ENCODE measurements at regions not wholly inside any gene's neighbourhood (a gene's known extent, or its start where the extent isn't known, plus 50 kb on each side); places are given as distances from the start of the nearest gene placed in this dataset.

DNA sequence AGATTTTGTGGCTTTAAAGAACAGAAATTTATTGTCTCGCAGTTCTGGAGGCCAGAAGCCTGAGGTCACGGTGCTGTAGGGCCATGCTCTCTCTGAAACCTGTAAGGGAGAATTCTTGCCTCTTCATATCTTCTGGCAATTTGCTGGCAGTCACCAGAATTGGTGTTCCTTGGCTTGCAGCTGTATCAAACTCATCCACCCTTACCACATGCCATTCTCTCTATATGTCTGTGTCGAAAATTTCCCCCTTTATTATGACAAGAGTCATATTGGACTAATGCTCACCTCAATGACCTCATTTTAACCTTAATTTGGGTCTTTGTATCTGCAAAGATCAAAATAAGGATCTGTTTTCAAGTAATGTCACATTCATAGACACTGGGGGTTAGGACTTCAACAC, 266.7 kb downstream of the IL20RB start:
- no peak overlapping the region for H3K27ac ChIP-seq
- ATAC-seq, result no peak
- H3K27me3 ChIP-seq, result no peaks in the 10 kb centered on the region
- H3K4me1 ChIP-seq, result no peaks in the 10 kb centered on the region
- peaks cover 0 to 4% (median 0%) of the 10 kb centered on the region in 3 donors for H3K9me3 ChIP-seq
- TF ChIP-seq POLR2A (IDR thresholded peaks at IDR 0.05), result no peak
- TF ChIP-seq, protein P1, sequence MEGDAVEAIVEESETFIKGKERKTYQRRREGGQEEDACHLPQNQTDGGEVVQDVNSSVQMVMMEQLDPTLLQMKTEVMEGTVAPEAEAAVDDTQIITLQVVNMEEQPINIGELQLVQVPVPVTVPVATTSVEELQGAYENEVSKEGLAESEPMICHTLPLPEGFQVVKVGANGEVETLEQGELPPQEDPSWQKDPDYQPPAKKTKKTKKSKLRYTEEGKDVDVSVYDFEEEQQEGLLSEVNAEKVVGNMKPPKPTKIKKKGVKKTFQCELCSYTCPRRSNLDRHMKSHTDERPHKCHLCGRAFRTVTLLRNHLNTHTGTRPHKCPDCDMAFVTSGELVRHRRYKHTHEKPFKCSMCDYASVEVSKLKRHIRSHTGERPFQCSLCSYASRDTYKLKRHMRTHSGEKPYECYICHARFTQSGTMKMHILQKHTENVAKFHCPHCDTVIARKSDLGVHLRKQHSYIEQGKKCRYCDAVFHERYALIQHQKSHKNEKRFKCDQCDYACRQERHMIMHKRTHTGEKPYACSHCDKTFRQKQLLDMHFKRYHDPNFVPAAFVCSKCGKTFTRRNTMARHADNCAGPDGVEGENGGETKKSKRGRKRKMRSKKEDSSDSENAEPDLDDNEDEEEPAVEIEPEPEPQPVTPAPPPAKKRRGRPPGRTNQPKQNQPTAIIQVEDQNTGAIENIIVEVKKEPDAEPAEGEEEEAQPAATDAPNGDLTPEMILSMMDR (IDR thresholded peaks at IDR 0.05), result no peak
- no peak for TF ChIP-seq POLR2AphosphoS5 (IDR thresholded peaks at IDR 0.05)
- TF ChIP-seq EP300 (IDR thresholded peaks at IDR 0.05), result no peak
- WGBS, 2 donors (ENCODE audit: low coverage in 1 of 2), result 73 to 100% methylated on average over 2 to 3 of the region's 3 CpGs
- no peaks in the 10 kb centered on the region for H3K36me3 ChIP-seq
- H3K4me3 ChIP-seq, result no peak overlapping the region

- 62 to 85% methylated on average over 5 of the region's 6 CpGs for WGBS, 2 donors (ENCODE audit: low coverage in 1 of 2)
- H3K27me3 ChIP-seq, result no peaks in the 10 kb centered on the region
- no peak overlapping the region for H3K4me3 ChIP-seq
- H3K4me1 ChIP-seq, result no peaks in the 10 kb centered on the region
- no peaks in the 10 kb centered on the region for H3K36me3 ChIP-seq
- H3K27ac ChIP-seq, result no peak overlapping the region
- TF ChIP-seq POLR2A (IDR thresholded peaks at IDR 0.05) (no peak), POLR2AphosphoS5 (IDR thresholded peaks at IDR 0.05) (no peak)
- ATAC-seq, result no peak
- H3K9me3 ChIP-seq, result peaks cover 0 to under 1% (median 0%) of the 10 kb centered on the region in 3 donors
These were observed 285.1 kb downstream of the IL20RB start for GRCh38 chr3:137242836-137243400.

DNA sequence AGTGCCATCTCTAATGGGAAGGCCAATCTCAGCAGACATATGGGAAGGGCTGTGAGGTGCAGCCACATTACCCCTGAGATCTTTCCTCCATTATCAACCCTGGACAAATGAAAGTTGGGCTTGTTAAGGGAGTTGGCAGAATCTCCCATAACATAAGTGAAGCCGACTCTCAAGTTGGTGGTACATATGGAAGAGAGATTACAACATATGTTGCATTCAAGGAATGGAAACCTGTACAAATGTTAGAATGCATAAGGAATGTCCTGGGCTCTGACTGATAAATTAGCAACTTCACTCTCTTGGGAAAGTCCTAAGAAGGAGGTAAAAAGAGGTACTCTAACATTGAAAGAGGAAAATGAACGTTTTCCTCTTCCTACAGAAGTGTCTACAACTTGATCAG, 288.7 kb downstream of the IL20RB start:
- Histone ChIP-seq H3K27ac (no peak overlapping the region), H3K36me3 (no peaks in the 10 kb centered on the region), H3K4me3 (no peak overlapping the region), H3K9me3 (peaks cover 0 to 18% (median 0%) of the 10 kb centered on the region in 3 donors), H3K27me3 (no peaks in the 10 kb centered on the region), H3K4me1 (no peaks in the 10 kb centered on the region)
- 40 to 63% methylated on average over 1 to 2 of the region's 2 CpGs for WGBS, 2 donors (ENCODE audit: low coverage in 1 of 2)
- TF ChIP-seq, protein P1 (IDR thresholded peaks at IDR 0.05), result no peak
- no peak for TF ChIP-seq EP300 (IDR thresholded peaks at IDR 0.05)
- TF ChIP-seq POLR2A (IDR thresholded peaks at IDR 0.05), result no peak
- no peak for TF ChIP-seq POLR2AphosphoS5 (IDR thresholded peaks at IDR 0.05)
- no peak for ATAC-seq

GRCh38 chr3:137249311-137249940, 291.6 kb downstream of the IL20RB start:
- Histone ChIP-seq H3K27ac (no peak overlapping the region), H3K36me3 (no peaks in the 10 kb centered on the region), H3K4me1 (no peaks in the 10 kb centered on the region), H3K4me3 (no peak overlapping the region), H3K9me3 (peaks cover 0 to 31% (median 0%) of the 10 kb centered on the region in 3 donors), H3K27me3 (no peaks in the 10 kb centered on the region)
- no peak for TF ChIP-seq EP300 (IDR thresholded peaks at IDR 0.05)
- TF ChIP-seq, protein P1 (IDR thresholded peaks at IDR 0.05), result no peak
- no peak for ATAC-seq

DNA sequence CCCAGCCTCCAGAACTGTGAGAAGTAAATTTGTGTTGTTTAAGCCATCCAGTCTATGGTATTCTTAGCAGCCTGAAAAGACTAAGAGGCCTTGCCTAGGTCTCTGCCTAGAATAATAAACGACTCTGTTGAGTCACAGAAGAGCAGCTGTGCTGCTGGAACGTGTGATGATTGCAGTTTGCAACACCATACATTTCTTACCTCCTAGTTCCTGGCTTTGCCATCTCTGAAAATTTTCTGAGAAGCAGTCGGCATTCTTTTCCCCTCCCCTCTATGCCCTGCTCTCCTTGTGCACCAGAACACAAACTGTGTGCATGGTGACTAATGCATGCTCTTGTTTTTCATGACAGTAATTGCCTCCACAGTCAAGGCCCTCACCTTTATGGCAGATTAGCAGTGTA, 301.3 kb downstream of the IL20RB start:
- WGBS, 2 donors (ENCODE audit: low coverage in 1 of 2), result 20 to 60% methylated on average over 1 to 3 of the region's 3 CpGs
- H3K27me3 ChIP-seq, result no peaks in the 10 kb centered on the region
- ATAC-seq, result peak; percentile 46
- no peak for TF ChIP-seq POLR2A (IDR thresholded peaks at IDR 0.05)
- TF ChIP-seq, protein P1 (IDR thresholded peaks at IDR 0.05), result no peak
- no peak for TF ChIP-seq EP300 (IDR thresholded peaks at IDR 0.05)
- TF ChIP-seq POLR2AphosphoS5 (IDR thresholded peaks at IDR 0.05), result no peak
- H3K4me3 ChIP-seq, result no peak overlapping the region
- no peaks in the 10 kb centered on the region for H3K36me3 ChIP-seq
- H3K4me1 ChIP-seq, result peaks cover 0 to 2% (median 0%) of the 10 kb centered on the region in 3 donors
- peaks cover 0 to 1% (median 0%) of the 10 kb centered on the region in 3 donors for H3K9me3 ChIP-seq
- no peak overlapping the region for H3K27ac ChIP-seq

Measured in gastroesophageal sphincter (tissue), 4 donors.